ENCODE measurements at regions not wholly inside any gene's neighbourhood (a gene's known extent, or its start where the extent isn't known, plus 50 kb on each side); places are given as distances from the start of the nearest gene placed in this dataset.
"Not testable (repeated sequence)": the region's sequence is repeated elsewhere in the genome, so short reads cannot be mapped to it uniquely, and the experiment has no call there.

DNA sequence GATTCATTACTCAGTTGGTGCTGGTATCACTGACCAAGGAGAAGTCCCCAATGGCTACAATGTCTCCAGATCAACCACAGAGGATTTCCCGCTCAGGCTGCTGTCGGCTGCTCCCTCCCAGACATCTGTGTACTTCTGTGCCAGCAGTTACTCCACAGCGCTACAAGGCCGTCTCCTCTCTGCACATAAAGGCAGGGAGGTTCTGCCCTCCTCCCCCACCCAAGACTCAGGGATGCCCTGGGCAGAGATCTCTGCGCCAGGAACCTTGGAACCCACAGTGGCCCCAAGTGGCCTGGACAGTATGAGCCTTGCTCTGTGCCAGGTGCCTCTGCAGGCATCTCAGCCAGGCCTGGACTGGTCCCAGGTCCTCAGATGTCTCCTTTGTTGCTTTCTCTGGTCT, 193.4 kb upstream of the PRSS58 start:
- no peak for DNase-seq (ENCODE audit: low spot score)
- Histone ChIP-seq H3K27ac (no peak overlapping the region), H3K36me3 (no peaks in the 10 kb centered on the region), H3K4me1 (replicated peaks) (no peaks in the 10 kb centered on the region), H3K9me3 (no peaks in the 10 kb centered on the region), H3K27me3 (replicated peaks; ENCODE audit: insufficient read depth) (no peaks in the 10 kb centered on the region), H3K4me3 (no peak overlapping the region)
- TF ChIP-seq, protein P1, sequence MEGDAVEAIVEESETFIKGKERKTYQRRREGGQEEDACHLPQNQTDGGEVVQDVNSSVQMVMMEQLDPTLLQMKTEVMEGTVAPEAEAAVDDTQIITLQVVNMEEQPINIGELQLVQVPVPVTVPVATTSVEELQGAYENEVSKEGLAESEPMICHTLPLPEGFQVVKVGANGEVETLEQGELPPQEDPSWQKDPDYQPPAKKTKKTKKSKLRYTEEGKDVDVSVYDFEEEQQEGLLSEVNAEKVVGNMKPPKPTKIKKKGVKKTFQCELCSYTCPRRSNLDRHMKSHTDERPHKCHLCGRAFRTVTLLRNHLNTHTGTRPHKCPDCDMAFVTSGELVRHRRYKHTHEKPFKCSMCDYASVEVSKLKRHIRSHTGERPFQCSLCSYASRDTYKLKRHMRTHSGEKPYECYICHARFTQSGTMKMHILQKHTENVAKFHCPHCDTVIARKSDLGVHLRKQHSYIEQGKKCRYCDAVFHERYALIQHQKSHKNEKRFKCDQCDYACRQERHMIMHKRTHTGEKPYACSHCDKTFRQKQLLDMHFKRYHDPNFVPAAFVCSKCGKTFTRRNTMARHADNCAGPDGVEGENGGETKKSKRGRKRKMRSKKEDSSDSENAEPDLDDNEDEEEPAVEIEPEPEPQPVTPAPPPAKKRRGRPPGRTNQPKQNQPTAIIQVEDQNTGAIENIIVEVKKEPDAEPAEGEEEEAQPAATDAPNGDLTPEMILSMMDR (IDR thresholded peaks at IDR 0.05) = no peak
- TF ChIP-seq POLR2AphosphoS5 (IDR thresholded peaks at IDR 0.05) (no peak), POLR2A (IDR thresholded peaks at IDR 0.05) (no peak)
- intact Hi-C loops (cut with DNase I) = no loop called here
- WGBS = 55% methylated on average over 5 of the region's 5 CpGs

DNA sequence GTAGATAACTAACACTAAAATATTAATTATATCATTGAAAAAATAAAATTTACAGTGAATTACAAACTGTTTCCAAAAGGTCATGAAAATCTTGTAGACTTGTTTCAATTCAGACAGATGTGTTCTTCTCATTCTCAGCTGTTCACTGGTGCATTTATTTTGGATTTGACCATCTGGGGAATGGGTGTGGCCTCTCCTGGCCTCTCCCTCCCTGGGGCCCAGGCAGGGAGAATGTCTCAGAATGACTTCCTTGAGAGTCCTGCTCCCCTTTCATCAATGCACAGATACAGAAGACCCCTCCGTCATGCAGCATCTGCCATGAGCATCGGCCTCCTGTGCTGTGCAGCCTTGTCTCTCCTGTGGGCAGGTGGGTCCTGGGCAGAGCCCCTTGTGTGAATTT, 192.8 kb upstream of the PRSS58 start:
- Histone ChIP-seq H3K4me1 (replicated peaks) (no peaks in the 10 kb centered on the region), H3K27ac (no peak overlapping the region), H3K4me3 (no peak overlapping the region), H3K36me3 (no peaks in the 10 kb centered on the region), H3K9me3 (no peaks in the 10 kb centered on the region), H3K27me3 (replicated peaks; ENCODE audit: insufficient read depth) (no peaks in the 10 kb centered on the region)
- WGBS = 100% methylated on average over 2 of the region's 2 CpGs
- DNase-seq (ENCODE audit: low spot score) = no peak
- TF ChIP-seq POLR2A (IDR thresholded peaks at IDR 0.05) (no peak), POLR2AphosphoS5 (IDR thresholded peaks at IDR 0.05) (no peak)
- TF ChIP-seq, protein P1 (IDR thresholded peaks at IDR 0.05) = no peak
- intact Hi-C loops (cut with DNase I) = no loop called here

DNA sequence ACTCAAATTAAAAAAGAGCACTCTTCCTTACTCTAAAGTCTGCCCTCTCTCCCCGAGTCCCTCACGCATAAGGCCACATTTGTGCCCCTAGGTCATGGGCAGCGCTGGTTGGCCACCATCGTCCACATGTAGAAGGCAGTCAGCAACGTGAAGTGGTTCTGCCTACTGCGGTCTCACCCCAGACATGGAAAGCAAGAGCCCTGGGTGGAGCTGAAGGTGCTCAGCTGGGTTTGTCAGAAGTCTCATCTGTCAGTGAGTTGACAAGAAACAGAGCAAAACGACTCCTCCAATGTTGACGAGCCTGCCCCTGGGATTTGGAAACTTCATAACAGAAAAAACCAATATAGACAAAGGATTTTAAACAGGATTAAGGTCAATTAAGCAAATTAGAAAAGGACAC, 192.3 kb upstream of the PRSS58 start:
- Histone ChIP-seq H3K4me1 (replicated peaks) (no peaks in the 10 kb centered on the region), H3K9me3 (no peaks in the 10 kb centered on the region), H3K27me3 (replicated peaks; ENCODE audit: insufficient read depth) (no peaks in the 10 kb centered on the region), H3K27ac (no peak overlapping the region), H3K4me3 (no peak overlapping the region), H3K36me3 (no peaks in the 10 kb centered on the region)
- DNase-seq (ENCODE audit: low spot score) = no peak
- intact Hi-C loops (cut with DNase I) = no loop called here
- WGBS = 69% methylated on average over 8 of the region's 8 CpGs
- TF ChIP-seq POLR2A (IDR thresholded peaks at IDR 0.05) = no peak
- TF ChIP-seq POLR2AphosphoS5 (IDR thresholded peaks at IDR 0.05) = no peak
- TF ChIP-seq, protein P1 (IDR thresholded peaks at IDR 0.05) = no peak

DNA sequence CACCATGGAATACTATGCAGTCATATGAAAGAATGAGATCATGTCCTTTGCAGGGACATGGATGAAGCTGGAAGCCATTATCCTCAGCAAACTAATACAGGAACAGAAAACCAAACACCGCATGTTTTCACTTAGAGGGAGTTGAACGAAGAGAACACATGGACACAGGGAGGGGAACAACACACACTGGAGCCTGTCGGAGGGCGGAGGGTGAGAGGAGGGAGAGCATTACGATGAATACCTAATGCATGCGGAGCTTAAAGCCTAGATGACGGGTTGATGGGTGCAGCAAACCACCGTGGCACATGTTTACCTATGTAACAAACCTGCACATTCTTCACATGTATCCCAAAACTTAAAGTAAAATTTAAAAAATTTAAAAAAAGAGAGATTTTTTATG, 191.0 kb upstream of the PRSS58 start:
- intact Hi-C loops (cut with DNase I) = not testable (repeated sequence)
- WGBS = 78% methylated on average over 8 of the region's 8 CpGs

DNA sequence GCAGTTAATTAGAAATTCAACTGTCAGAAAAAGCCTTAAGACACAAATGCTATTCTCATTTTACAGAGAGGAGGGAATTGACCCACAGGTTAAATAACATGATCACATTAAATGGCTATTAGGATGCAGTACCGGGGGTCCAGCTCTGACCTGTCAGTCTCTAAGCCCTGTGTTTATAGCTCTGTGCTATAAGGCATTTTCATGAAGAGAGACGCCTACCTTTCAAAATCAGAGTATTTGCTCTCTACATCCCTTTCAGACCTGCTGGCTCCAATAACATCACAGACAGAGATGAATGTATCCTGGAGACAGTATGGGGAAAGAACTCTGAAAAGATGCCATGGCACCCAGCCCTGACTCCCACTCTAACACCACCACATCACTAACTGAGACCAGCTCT, 189.9 kb upstream of the PRSS58 start:
- no peaks in the 10 kb centered on the region for H3K27me3 ChIP-seq (replicated peaks; ENCODE audit: insufficient read depth)
- no peak for DNase-seq (ENCODE audit: low spot score)
- no peak overlapping the region for H3K27ac ChIP-seq
- intact Hi-C loops (cut with DNase I) = no loop called here
- TF ChIP-seq POLR2AphosphoS5 (IDR thresholded peaks at IDR 0.05) (no peak), POLR2A (IDR thresholded peaks at IDR 0.05) (no peak)
- TF ChIP-seq, protein P1 (IDR thresholded peaks at IDR 0.05) = no peak
- no peaks in the 10 kb centered on the region for H3K9me3 ChIP-seq
- H3K36me3 ChIP-seq = no peaks in the 10 kb centered on the region
- H3K4me1 ChIP-seq (replicated peaks) = no peaks in the 10 kb centered on the region
- H3K4me3 ChIP-seq = no peak overlapping the region
- 24% methylated on average over 2 of the region's 2 CpGs for WGBS

More for the DNA sequence above, 191.0 kb upstream of the PRSS58 start:
- not testable (repeated sequence) for H3K27ac ChIP-seq; H3K27me3 ChIP-seq (replicated peaks; ENCODE audit: insufficient read depth); H3K4me3 ChIP-seq; DNase-seq (ENCODE audit: low spot score); H3K4me1 ChIP-seq (replicated peaks); H3K9me3 ChIP-seq; H3K36me3 ChIP-seq
